ENCODE measurements at regions not wholly inside any gene's neighbourhood (a gene's known extent, or its start where the extent isn't known, plus 50 kb on each side); places are given as distances from the start of the nearest gene placed in this dataset.

DNA sequence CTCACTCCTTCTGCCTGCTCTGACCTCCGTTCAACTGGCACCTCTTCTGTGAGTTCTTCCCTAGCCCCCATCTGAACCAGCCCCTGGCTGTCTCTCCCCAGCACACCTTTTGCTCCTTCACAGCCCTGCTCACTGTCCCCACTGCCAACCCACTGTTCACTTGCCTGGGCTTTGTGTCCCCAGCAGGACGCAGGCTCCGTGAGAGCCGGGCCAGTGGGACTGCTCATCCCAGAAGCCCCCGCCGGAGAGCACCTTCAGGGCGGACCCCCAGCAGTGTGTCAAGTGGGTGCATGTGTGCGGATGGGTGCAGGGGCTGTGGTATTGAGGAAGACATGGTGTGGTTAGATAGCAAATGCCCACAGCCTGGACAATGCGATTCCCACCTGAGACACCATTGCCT lies 148.4 kb upstream of the RNF32 start:
- H3K27me3 Mint-ChIP-seq (ENCODE audit: insufficient read depth, unreplicated experiment), result no peaks in the 10 kb centered on the region
- no peaks in the 10 kb centered on the region for H3K9me3 Mint-ChIP-seq (ENCODE audit: unreplicated experiment)
- no peak overlapping the region for H3K4me3 Mint-ChIP-seq (ENCODE audit: unreplicated experiment)
- peaks cover 6% of the 10 kb centered on the region for H3K4me1 Mint-ChIP-seq (ENCODE audit: insufficient read depth, unreplicated experiment)
- ChIA-PET CTCF (no interaction called here), POLR2A (no interaction called here)
- H3K27ac Mint-ChIP-seq (ENCODE audit: low read depth, unreplicated experiment), result no peak overlapping the region
- no peaks in the 10 kb centered on the region for H3K36me3 Mint-ChIP-seq (ENCODE audit: insufficient read depth, unreplicated experiment)
- no peak for DNase-seq (ENCODE audit: unreplicated experiment)
- TF ChIP-seq, protein P1, sequence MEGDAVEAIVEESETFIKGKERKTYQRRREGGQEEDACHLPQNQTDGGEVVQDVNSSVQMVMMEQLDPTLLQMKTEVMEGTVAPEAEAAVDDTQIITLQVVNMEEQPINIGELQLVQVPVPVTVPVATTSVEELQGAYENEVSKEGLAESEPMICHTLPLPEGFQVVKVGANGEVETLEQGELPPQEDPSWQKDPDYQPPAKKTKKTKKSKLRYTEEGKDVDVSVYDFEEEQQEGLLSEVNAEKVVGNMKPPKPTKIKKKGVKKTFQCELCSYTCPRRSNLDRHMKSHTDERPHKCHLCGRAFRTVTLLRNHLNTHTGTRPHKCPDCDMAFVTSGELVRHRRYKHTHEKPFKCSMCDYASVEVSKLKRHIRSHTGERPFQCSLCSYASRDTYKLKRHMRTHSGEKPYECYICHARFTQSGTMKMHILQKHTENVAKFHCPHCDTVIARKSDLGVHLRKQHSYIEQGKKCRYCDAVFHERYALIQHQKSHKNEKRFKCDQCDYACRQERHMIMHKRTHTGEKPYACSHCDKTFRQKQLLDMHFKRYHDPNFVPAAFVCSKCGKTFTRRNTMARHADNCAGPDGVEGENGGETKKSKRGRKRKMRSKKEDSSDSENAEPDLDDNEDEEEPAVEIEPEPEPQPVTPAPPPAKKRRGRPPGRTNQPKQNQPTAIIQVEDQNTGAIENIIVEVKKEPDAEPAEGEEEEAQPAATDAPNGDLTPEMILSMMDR (IDR thresholded peaks at IDR 0.05; ENCODE audit: unreplicated experiment), result no peak
- BruUV-seq (replicated peaks), result no TSS peak
- intact Hi-C loops (cut with micrococcal nuclease), result no loop called here

DNA sequence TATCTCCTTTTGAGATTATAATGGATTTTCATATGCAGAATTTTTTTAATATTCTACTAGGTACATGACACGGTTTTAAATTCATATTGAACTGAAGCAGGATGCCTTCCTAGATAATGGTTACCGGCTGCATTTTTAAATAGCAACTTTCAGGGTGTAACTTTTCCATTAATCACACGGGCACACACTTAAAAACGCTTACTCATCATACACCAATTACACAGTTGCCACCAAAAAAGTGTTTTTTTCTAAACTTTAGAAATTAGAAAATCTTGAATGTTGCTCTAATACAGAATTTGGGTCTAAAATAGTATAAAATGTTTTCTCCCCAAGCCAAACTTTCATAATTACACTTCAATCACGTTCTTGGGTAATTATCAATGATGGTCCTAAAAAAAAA lies 149.1 kb upstream of the RNF32 start:
- ChIA-PET POLR2A (interaction anchor here (0.5 kb wide), 1 partner anchor 68 kb away, joined by 3 read pairs; no protein-coding TSS in a partner anchor), CTCF (no interaction called here)
- H3K4me1 Mint-ChIP-seq (ENCODE audit: insufficient read depth, unreplicated experiment), result peaks cover 6% of the 10 kb centered on the region
- TF ChIP-seq, protein P1 (IDR thresholded peaks at IDR 0.05; ENCODE audit: unreplicated experiment), result no peak
- H3K27me3 Mint-ChIP-seq (ENCODE audit: insufficient read depth, unreplicated experiment), result no peaks in the 10 kb centered on the region
- no peak overlapping the region for H3K27ac Mint-ChIP-seq (ENCODE audit: low read depth, unreplicated experiment)
- H3K4me3 Mint-ChIP-seq (ENCODE audit: unreplicated experiment), result no peak overlapping the region
- no peaks in the 10 kb centered on the region for H3K9me3 Mint-ChIP-seq (ENCODE audit: unreplicated experiment)
- no peak for DNase-seq (ENCODE audit: unreplicated experiment)
- intact Hi-C loops (cut with micrococcal nuclease), result no loop called here
- no peaks in the 10 kb centered on the region for H3K36me3 Mint-ChIP-seq (ENCODE audit: insufficient read depth, unreplicated experiment)
- no TSS peak for BruUV-seq (replicated peaks)

DNA sequence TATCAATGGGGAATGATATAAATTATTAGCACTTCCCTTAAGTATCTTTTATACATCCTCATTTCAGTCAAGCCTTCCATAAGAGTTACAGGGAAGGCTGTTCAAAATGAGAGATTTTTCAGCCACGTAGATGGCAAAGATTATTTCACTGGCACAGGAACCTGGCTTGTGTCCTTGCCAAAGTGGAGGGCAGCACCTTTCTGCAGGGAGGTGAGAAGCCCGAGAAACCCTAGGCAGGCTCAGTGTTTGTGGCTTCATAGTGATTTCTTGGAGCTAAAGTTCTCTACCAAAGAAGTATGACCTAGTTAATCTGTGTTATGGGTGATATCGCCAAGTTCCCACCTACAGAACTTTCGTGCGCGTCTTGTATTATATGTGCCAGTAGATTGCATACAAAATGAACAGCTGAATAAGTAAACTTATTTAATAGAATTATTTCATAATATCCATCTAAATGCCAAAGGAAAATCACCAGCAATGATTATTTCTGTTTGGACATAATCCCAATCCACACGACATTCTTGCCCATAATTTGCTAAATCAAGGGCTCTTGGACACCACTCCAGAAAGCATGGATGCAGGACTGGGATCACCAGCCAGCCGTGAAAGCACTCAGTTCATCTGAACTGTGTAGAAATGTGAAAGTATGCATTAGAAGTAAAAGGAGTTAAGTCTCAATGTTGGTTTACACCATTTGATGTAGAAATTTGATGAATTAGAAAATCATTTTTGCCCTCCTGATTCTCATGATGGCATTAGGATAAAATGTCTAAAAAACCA lies 150.4 kb upstream of the RNF32 start:
- intact Hi-C loops (cut with micrococcal nuclease), result no loop called here
- TF ChIP-seq, protein P1 (IDR thresholded peaks at IDR 0.05; ENCODE audit: unreplicated experiment), result no peak
- H3K4me1 Mint-ChIP-seq (ENCODE audit: insufficient read depth, unreplicated experiment), result peaks cover 6% of the 10 kb centered on the region
- ChIA-PET POLR2A (no interaction called here), CTCF (interaction anchor here (0.6 to 1.0 kb wide), 2 partner anchors 10 to 79 kb away, joined by 3 read pairs; no protein-coding TSS in a partner anchor)
- no peak overlapping the region for H3K27ac Mint-ChIP-seq (ENCODE audit: low read depth, unreplicated experiment)
- no peaks in the 10 kb centered on the region for H3K27me3 Mint-ChIP-seq (ENCODE audit: insufficient read depth, unreplicated experiment)
- H3K36me3 Mint-ChIP-seq (ENCODE audit: insufficient read depth, unreplicated experiment), result no peaks in the 10 kb centered on the region
- H3K4me3 Mint-ChIP-seq (ENCODE audit: unreplicated experiment), result no peak overlapping the region
- DNase-seq (ENCODE audit: unreplicated experiment), result no peak
- no TSS peak for BruUV-seq (replicated peaks)
- no peaks in the 10 kb centered on the region for H3K9me3 Mint-ChIP-seq (ENCODE audit: unreplicated experiment)

GRCh38 chr7:156487811-156488533 lies 152.6 kb upstream of the RNF32 start:
- BruUV-seq (replicated peaks), result no TSS peak
- intact Hi-C loops (cut with micrococcal nuclease), result no loop called here

More at GRCh38 chr7:156487811-156488533, 152.6 kb upstream of the RNF32 start:
- Mint-ChIP-seq H3K27me3 (ENCODE audit: insufficient read depth, unreplicated experiment) (no peaks in the 10 kb centered on the region), H3K4me3 (ENCODE audit: unreplicated experiment) (no peak overlapping the region), H3K9me3 (ENCODE audit: unreplicated experiment) (no peaks in the 10 kb centered on the region), H3K4me1 (ENCODE audit: insufficient read depth, unreplicated experiment) (peaks cover 6% of the 10 kb centered on the region), H3K36me3 (ENCODE audit: insufficient read depth, unreplicated experiment) (no peaks in the 10 kb centered on the region), H3K27ac (ENCODE audit: low read depth, unreplicated experiment) (no peak overlapping the region)
- CTCF ChIA-PET, result interaction anchor here (0.6 to 0.7 kb wide), 2 partner anchors 934 to 1600 kb away, joined by 3 read pairs; no protein-coding TSS in a partner anchor
- POLR2A ChIA-PET, result interaction anchor here (0.6 kb wide), 1 partner anchor 23 kb away, joined by 3 read pairs; no protein-coding TSS in a partner anchor
- TF ChIP-seq, protein P1 (IDR thresholded peaks at IDR 0.05; ENCODE audit: unreplicated experiment), result no peak
- DNase-seq (ENCODE audit: unreplicated experiment), result no peak

All from MCF 10A (cell line).